Liver (tissue), 8 donors: ENCODE measurements at regions not wholly inside any gene's neighbourhood (a gene's known extent, or its start where the extent isn't known, plus 50 kb on each side); places are given as distances from the start of the nearest gene placed in this dataset.

Experiments
- DNase-seq: peaks from one replicate; pipeline ENCODE4 v3.0.0-alpha.2; 2017; ENCODE audit warnings: low spot score
- H3K27ac ChIP-seq, 2 donors: one replicate each; pipeline ENCODE4 v1.7.0; 2013; ENCODE audit warnings: inconsistent platforms in 2 of 2, low read length in 2 of 2, control low read depth in 1 of 2, low read depth in 1 of 2, mild to moderate bottlenecking in 1 of 2
- H3K27me3 ChIP-seq, 4 donors: one replicate each; pipeline versions ENCODE4 v1.6.1 to v1.7.0; 2013; ENCODE audit warnings: low read length in 3 of 4, inconsistent platforms in 1 of 4, mild to moderate bottlenecking in 1 of 4, moderate library complexity in 1 of 4; ENCODE audit not compliant: control insufficient read depth in 4 of 4, insufficient read depth in 4 of 4
- H3K36me3 ChIP-seq, 4 donors: one replicate each; pipeline versions ENCODE4 v1.6.1 to v1.7.0; 2013; ENCODE audit warnings: low read length in 3 of 4, mild to moderate bottlenecking in 3 of 4, low read depth in 1 of 4, moderate library complexity in 1 of 4; ENCODE audit not compliant: control insufficient read depth in 4 of 4, insufficient read depth in 3 of 4
- H3K4me1 ChIP-seq, 4 donors: one replicate each; pipeline versions ENCODE4 v1.6.1 to v1.7.0; 2013; ENCODE audit warnings: low read length in 3 of 4, mild to moderate bottlenecking in 3 of 4, moderate library complexity in 1 of 4; ENCODE audit not compliant: control insufficient read depth in 4 of 4, insufficient read depth in 4 of 4
- H3K4me3 ChIP-seq, 3 donors: one replicate each; pipeline versions ENCODE4 v1.6.1 to v1.7.0; 2013; ENCODE audit warnings: low read length in 3 of 3, control low read depth in 1 of 3, low read depth in 1 of 3, mild to moderate bottlenecking in 1 of 3
- H3K9ac ChIP-seq, 2 donors: one replicate each; pipeline ENCODE4 v1.7.0; 2013; ENCODE audit warnings: low read length in 2 of 2, mild to moderate bottlenecking in 2 of 2, moderate library complexity in 2 of 2, control low read depth in 1 of 2, low read depth in 1 of 2
- H3K9me3 ChIP-seq, 4 donors: one replicate each; pipeline versions ENCODE4 v1.6.1 to v1.7.0; 2013; ENCODE audit warnings: low read length in 3 of 4; ENCODE audit not compliant: control insufficient read depth in 4 of 4
- CTCF ChIP-seq: fragments of 150-350 bp; IDR thresholded peaks from 2 replicates; pipeline ENCODE4 v1.5.1; 2017; ENCODE audit warnings: improper control_type of control experiment, low read depth, low read length; ENCODE audit not compliant: missing input control
- EGR1 ChIP-seq, 2 donors: IDR thresholded peaks; 2 replicates each; pipeline ENCODE4 v1.6.1; 2016 to 2018; ENCODE audit warnings: antibody characterized with exemption in 2 of 2, low read depth in 2 of 2
- FOXA1 ChIP-seq: IDR thresholded peaks from 2 replicates; pipeline ENCODE4 v1.6.1; 2016; ENCODE audit warnings: antibody characterized with exemption
- FOXA2 ChIP-seq: IDR thresholded peaks from 2 replicates; pipeline ENCODE4 v1.6.1; 2016; ENCODE audit warnings: antibody characterized with exemption
- GABPA ChIP-seq, 2 donors: IDR thresholded peaks in 1 of 2; conservative IDR thresholded peaks in 1 of 2; 2 replicates each; pipeline ENCODE4 v1.6.1; 2016; ENCODE audit warnings: antibody characterized with exemption in 2 of 2, mild to moderate bottlenecking in 1 of 2, moderate library complexity in 1 of 2
- HNF4A ChIP-seq, 2 donors: conservative IDR thresholded peaks; 2 replicates each; pipeline ENCODE4 v1.6.1; 2016; ENCODE audit warnings: antibody characterized with exemption in 2 of 2, mild to moderate bottlenecking in 2 of 2
- HNF4G ChIP-seq: IDR thresholded peaks from 2 replicates; pipeline ENCODE4 v1.6.1; 2016; ENCODE audit warnings: antibody characterized with exemption
- JUND ChIP-seq, 2 donors: IDR thresholded peaks; 2 replicates each; pipeline ENCODE4 v1.6.1; 2016; ENCODE audit warnings: antibody characterized with exemption in 2 of 2
- MAX ChIP-seq: IDR thresholded peaks from 2 replicates; pipeline ENCODE4 v1.6.1; 2016; ENCODE audit warnings: antibody characterized with exemption
- NR2F2 ChIP-seq: IDR thresholded peaks from 2 replicates; pipeline ENCODE4 v1.6.1; 2016; ENCODE audit warnings: antibody characterized with exemption
- RAD21 ChIP-seq, 2 donors: IDR thresholded peaks; 2 replicates each; pipeline ENCODE4 v1.6.1; 2016; ENCODE audit warnings: antibody characterized with exemption in 2 of 2, mild to moderate bottlenecking in 2 of 2
- TAF1 ChIP-seq: conservative IDR thresholded peaks from 2 replicates; pipeline ENCODE4 v1.6.1; 2016; ENCODE audit warnings: antibody characterized with exemption, mild to moderate bottlenecking
- YY1 ChIP-seq: IDR thresholded peaks from 2 replicates; pipeline ENCODE4 v1.6.1; 2016; ENCODE audit warnings: antibody characterized with exemption, mild to moderate bottlenecking
- ZBTB33 ChIP-seq: IDR thresholded peaks from 2 replicates; pipeline ENCODE4 v1.6.1; 2016; ENCODE audit warnings: antibody characterized with exemption
- WGBS: extraction: QIAGEN DNeasy Blood & Tissue Kit; methylation state at CpG from one replicate; pipeline ENCODE4 v1.1.7; 2013; 5-methylcytosine and 5-hydroxymethylcytosine counted together
- TF ChIP-seq, protein P1 (sequence below): IDR thresholded peaks from 2 replicates; pipeline ENCODE4 v1.6.1; 2016; ENCODE audit warnings: antibody characterized with exemption
- donor health status: healthy.
- donor health status: healthy.
- donor health status: healthy.
- donor health status: healthy.
- donor health status: healthy.

- Histone ChIP-seq H3K4me3 (no peak overlapping the region), H3K9me3 (peaks cover 4 to 7% (median 5%) of the 10 kb centered on the region in 4 donors), H3K27ac (no peak overlapping the region), H3K4me1 (no peaks in the 10 kb centered on the region), H3K27me3 (no peaks in the 10 kb centered on the region), H3K36me3 (no peaks in the 10 kb centered on the region), H3K9ac (no peak overlapping the region)
- DNase-seq: no peak
- TF ChIP-seq YY1: no peak
- no peak for TF ChIP-seq TAF1
- TF ChIP-seq MAX: no peak
- no peak for TF ChIP-seq NR2F2
- no peak for TF ChIP-seq RAD21 (IDR thresholded peaks at IDR 0.05)
- no peak for TF ChIP-seq GABPA (IDR thresholded peaks at IDR 0.05 in 1 of 2, conservative IDR thresholded peaks at IDR 0.05 in 1 of 2)
- TF ChIP-seq, protein P1, sequence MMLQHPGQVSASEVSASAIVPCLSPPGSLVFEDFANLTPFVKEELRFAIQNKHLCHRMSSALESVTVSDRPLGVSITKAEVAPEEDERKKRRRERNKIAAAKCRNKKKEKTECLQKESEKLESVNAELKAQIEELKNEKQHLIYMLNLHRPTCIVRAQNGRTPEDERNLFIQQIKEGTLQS: no peak
- no peak for TF ChIP-seq EGR1 (IDR thresholded peaks at IDR 0.05; ENCODE audit: low read depth in 2 of 2)
- no peak for TF ChIP-seq JUND (IDR thresholded peaks at IDR 0.05)
- TF ChIP-seq ZBTB33: no peak
- no peak for TF ChIP-seq FOXA1
- no peak for TF ChIP-seq FOXA2
Measured at GRCh38 chr11:29943347-29943746, 73.5 kb downstream of the KCNA4 start.

- Histone ChIP-seq H3K27ac (no peak overlapping the region), H3K27me3 (no peaks in the 10 kb centered on the region), H3K4me1 (no peaks in the 10 kb centered on the region), H3K4me3 (no peak overlapping the region), H3K9me3 (peaks cover 0 to 2% (median 0%) of the 10 kb centered on the region in 4 donors), H3K36me3 (no peaks in the 10 kb centered on the region), H3K9ac (no peak overlapping the region)
- TF ChIP-seq HNF4A (conservative IDR thresholded peaks at IDR 0.05) (no peak), GABPA (IDR thresholded peaks at IDR 0.05 in 1 of 2, conservative IDR thresholded peaks at IDR 0.05 in 1 of 2) (no peak), FOXA1 (no peak), ZBTB33 (no peak), NR2F2 (no peak), YY1 (no peak), JUND (IDR thresholded peaks at IDR 0.05) (no peak), TAF1 (no peak), CTCF (no peak), HNF4G (no peak), RAD21 (IDR thresholded peaks at IDR 0.05) (no peak)
- WGBS: 79% methylated on average over 4 of the region's 4 CpGs
- no peak for DNase-seq
Measured at GRCh38 chr11:29937526-29937925, 79.3 kb downstream of the KCNA4 start.
